ENCODE measurements at regions not wholly inside any gene's neighbourhood (a gene's known extent, or its start where the extent isn't known, plus 50 kb on each side); places are given as distances from the start of the nearest gene placed in this dataset.

- H3K9me2 ChIP-seq (replicated peaks; ENCODE audit: control insufficient read depth, low read length) = no peaks in the 10 kb centered on the region
- H3K9me3 ChIP-seq (ENCODE audit: control insufficient read depth, insufficient read depth, low read length) = no peaks in the 10 kb centered on the region
- TF ChIP-seq EZH2phosphoT487 (IDR thresholded peaks at IDR 0.05; ENCODE audit: borderline replicate concordance, low read length) (no peak), CTCF (IDR thresholded peaks at IDR 0.05; ENCODE audit: low read depth, low read length, poor library complexity, severe bottlenecking) (no peak)
- H3K36me3 ChIP-seq (ENCODE audit: control insufficient read depth, low read length) = no peaks in the 10 kb centered on the region
- no peaks in the 10 kb centered on the region for H3F3A ChIP-seq (ENCODE audit: control insufficient read depth, insufficient read depth)
- H3K27me3 ChIP-seq (ENCODE audit: control insufficient read depth, low read length) = no peaks in the 10 kb centered on the region
- no peaks in the 10 kb centered on the region for H3K4me1 ChIP-seq (ENCODE audit: control insufficient read depth, low read length)
- H3K27ac ChIP-seq (ENCODE audit: low read depth, low read length) = no peak overlapping the region
- no peak overlapping the region for H3K4me3 ChIP-seq (ENCODE audit: low read length)
- no peaks in the 10 kb centered on the region for H4K20me1 ChIP-seq (ENCODE audit: control insufficient read depth, insufficient read depth, low read depth, low read length)
- no peaks in the 10 kb centered on the region for H3K79me2 ChIP-seq (ENCODE audit: control insufficient read depth, low read length)
- no peak overlapping the region for H3K4me2 ChIP-seq (ENCODE audit: low read length)
These were observed 251.9 kb upstream of the NR3C2 start for GRCh38 chr4:148693913-148694649.

- no peak for TF ChIP-seq CTCF (IDR thresholded peaks at IDR 0.05; ENCODE audit: low read depth, low read length, poor library complexity, severe bottlenecking)
- no peaks in the 10 kb centered on the region for H3K27me3 ChIP-seq (ENCODE audit: control insufficient read depth, low read length)
- H3F3A ChIP-seq (ENCODE audit: control insufficient read depth, insufficient read depth) = no peaks in the 10 kb centered on the region
- H3K4me1 ChIP-seq (ENCODE audit: control insufficient read depth, low read length) = no peaks in the 10 kb centered on the region
- no peaks in the 10 kb centered on the region for H3K36me3 ChIP-seq (ENCODE audit: control insufficient read depth, low read length)
- H3K4me3 ChIP-seq (ENCODE audit: low read length) = no peak overlapping the region
- H3K9me3 ChIP-seq (ENCODE audit: control insufficient read depth, insufficient read depth, low read length) = no peaks in the 10 kb centered on the region
- H3K9me2 ChIP-seq (replicated peaks; ENCODE audit: control insufficient read depth, low read length) = no peaks in the 10 kb centered on the region
- H4K20me1 ChIP-seq (ENCODE audit: control insufficient read depth, insufficient read depth, low read depth, low read length) = no peaks in the 10 kb centered on the region
- H3K27ac ChIP-seq (ENCODE audit: low read depth, low read length) = no peak overlapping the region
- H3K79me2 ChIP-seq (ENCODE audit: control insufficient read depth, low read length) = no peaks in the 10 kb centered on the region
- H3K4me2 ChIP-seq (ENCODE audit: low read length) = no peak overlapping the region
These were observed 250.0 kb upstream of the NR3C2 start for GRCh38 chr4:148692242-148692641.

- H3K79me2 ChIP-seq (ENCODE audit: control insufficient read depth, low read length) = no peaks in the 10 kb centered on the region
These were observed 244.2 kb upstream of the NR3C2 start for GRCh38 chr4:148686449-148686848.

More at GRCh38 chr4:148686449-148686848, 244.2 kb upstream of the NR3C2 start:
- no peaks in the 10 kb centered on the region for H4K20me1 ChIP-seq (ENCODE audit: control insufficient read depth, insufficient read depth, low read depth, low read length)
- no peaks in the 10 kb centered on the region for H3K9me2 ChIP-seq (replicated peaks; ENCODE audit: control insufficient read depth, low read length)
- TF ChIP-seq EZH2phosphoT487 (IDR thresholded peaks at IDR 0.05; ENCODE audit: borderline replicate concordance, low read length) = no peak
- TF ChIP-seq CTCF (IDR thresholded peaks at IDR 0.05; ENCODE audit: low read depth, low read length, poor library complexity, severe bottlenecking) = no peak
- no peaks in the 10 kb centered on the region for H3K4me1 ChIP-seq (ENCODE audit: control insufficient read depth, low read length)
- H3K27ac ChIP-seq (ENCODE audit: low read depth, low read length) = no peak overlapping the region
- H3K4me3 ChIP-seq (ENCODE audit: low read length) = no peak overlapping the region
- H3K4me2 ChIP-seq (ENCODE audit: low read length) = no peak overlapping the region
- H3K36me3 ChIP-seq (ENCODE audit: control insufficient read depth, low read length) = no peaks in the 10 kb centered on the region
- no peaks in the 10 kb centered on the region for H3K9me3 ChIP-seq (ENCODE audit: control insufficient read depth, insufficient read depth, low read length)
- H3K27me3 ChIP-seq (ENCODE audit: control insufficient read depth, low read length) = no peaks in the 10 kb centered on the region
- no peaks in the 10 kb centered on the region for H3F3A ChIP-seq (ENCODE audit: control insufficient read depth, insufficient read depth)
